Ovary (tissue), 7 donors: ENCODE measurements at regions not wholly inside any gene's neighbourhood (a gene's known extent, or its start where the extent isn't known, plus 50 kb on each side); places are given as distances from the start of the nearest gene placed in this dataset.

Source experiments
- DNase-seq, 5 donors: peaks; one replicate each; pipeline ENCODE4 v3.0.0-alpha.2; 2019 to 2020
- H3K27ac ChIP-seq, 2 donors: fragments of 200-600 bp; one replicate each; pipeline versions ENCODE4 v1.5.1 to v1.8.0; 2019 to 2022
- H3K27me3 ChIP-seq: fragments of 200-600 bp; one replicate; pipeline ENCODE4 v1.8.0; 2022
- H3K36me3 ChIP-seq: fragments of 200-600 bp; sonication (generic); one replicate; pipeline ENCODE4 v1.5.1; 2019
- H3K4me1 ChIP-seq: one replicate; pipeline ENCODE4 v1.8.1; 2013; ENCODE audit warnings: mild to moderate bottlenecking, moderate library complexity; ENCODE audit not compliant: insufficient read depth
- H3K4me3 ChIP-seq: fragments of 200-600 bp; sonication (generic); one replicate; pipeline ENCODE4 v1.5.1; 2017
- H3K9me3 ChIP-seq, 2 donors: fragments of 200-600 bp in 1 of 2; sonication (generic) in 1 of 2; one replicate each; pipeline versions ENCODE4 v1.5.1 to v1.8.1; 2013 to 2019; ENCODE audit warnings: mild to moderate bottlenecking in 1 of 2, moderate library complexity in 1 of 2
- CTCF ChIP-seq, 3 donors: fragments of 450-650 bp in 2 of 3; fragments of 200-600 bp in 1 of 3; IDR thresholded peaks; one replicate each; pipeline versions ENCODE4 v1.5.1 to v1.8.0; 2016 to 2022; ENCODE audit warnings: antibody characterized with exemption in 3 of 3, mild to moderate bottlenecking in 1 of 3
- EP300 ChIP-seq: sonication (generic); formaldehyde crosslinking; IDR thresholded peaks from one replicate; pipeline ENCODE4 v1.6.1; 2017; ENCODE audit warnings: antibody characterized with exemption
- POLR2A ChIP-seq: fragments of 450-650 bp; IDR thresholded peaks from one replicate; pipeline ENCODE4 v1.6.1; 2017; ENCODE audit warnings: antibody characterized with exemption, mild to moderate bottlenecking, moderate library complexity
- WGBS, 3 donors: extraction: QIAGEN DNeasy Blood & Tissue Kit in 1 of 3; methylation state at CpG; one replicate each; pipeline versions ENCODE4 v1.1.5 to v1.1.7; 2013 to 2017; 5-methylcytosine and 5-hydroxymethylcytosine counted together
- intact Hi-C, 4 donors: fragments of 100-400 bp; cut with DNase I; formaldehyde crosslinking; loops; one replicate each; pipeline versions ENCODE4 v1.11.0 to v1.15.1; 2022 to 2023
- donor health status: DM: no; HTN: no; CAD: no; lungs with moderate emphysema.
- donor health status: DM: no; HTN: no; CAD: no.
- donor health status: Bipolar disorder and iron deficiency.
- donor health status: DM: no; HTN: no; CAD: no.
- donor health status: DM: yes; HTN: yes; CAD: no.

DNA sequence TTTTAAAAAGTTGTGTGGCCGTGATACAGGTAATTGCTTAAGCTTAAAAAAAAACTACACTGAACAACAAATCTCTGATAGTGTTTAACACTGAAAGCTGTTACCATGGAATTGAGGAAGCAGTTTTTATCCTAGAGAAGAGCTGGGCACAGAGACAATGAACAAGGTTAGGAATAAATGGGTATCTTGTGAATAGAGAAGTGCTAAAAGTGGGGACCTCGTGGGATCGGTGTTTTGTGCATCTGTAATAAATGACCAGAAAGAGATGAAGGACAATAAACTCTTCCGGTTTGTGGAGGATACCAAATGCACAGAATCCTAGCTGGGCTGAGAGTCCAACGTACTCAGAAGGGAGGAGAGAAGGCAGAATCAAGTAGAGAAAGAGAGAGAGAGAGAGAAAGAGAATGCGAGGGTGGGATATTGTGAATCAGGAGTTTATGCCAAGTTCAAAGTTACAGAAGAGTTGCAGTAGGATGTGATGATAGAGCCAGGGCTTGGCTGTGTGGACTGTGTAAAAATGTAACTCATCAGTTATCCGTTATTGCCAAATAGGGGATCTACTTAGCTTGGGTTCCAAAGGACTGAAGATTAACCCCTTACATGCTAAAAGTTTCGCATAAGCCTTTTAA is 148.9 kb downstream of the IL20RB start:
- H3K27me3 ChIP-seq: no peaks in the 10 kb centered on the region
- no peak for DNase-seq
- no peak overlapping the region for H3K4me3 ChIP-seq
- TF ChIP-seq EP300: no peak
- no peak for TF ChIP-seq CTCF (IDR thresholded peaks at IDR 0.05)
- no peak for TF ChIP-seq POLR2A
- intact Hi-C loops: loop anchor here in 3 of 4 donors (10.0 kb wide), 3 partner anchors 678 to 868 kb away; no protein-coding TSS in a partner anchor
- H3K4me1 ChIP-seq: no peaks in the 10 kb centered on the region
- 35 to 40% (median 39%) methylated on average over 8 of the region's 8 CpGs for WGBS, 3 donors
- H3K9me3 ChIP-seq: no peaks in the 10 kb centered on the region
- no peaks in the 10 kb centered on the region for H3K36me3 ChIP-seq
- H3K27ac ChIP-seq: no peak overlapping the region

GRCh38 chr3:137108699-137109440 is 151.1 kb downstream of the IL20RB start:
- no peak for DNase-seq
- intact Hi-C loops: loop anchor here in 3 of 4 donors (10.0 kb wide), 3 partner anchors 676 to 866 kb away; no protein-coding TSS in a partner anchor
- Histone ChIP-seq H3K4me3 (no peak overlapping the region), H3K27ac (no peak overlapping the region), H3K4me1 (no peaks in the 10 kb centered on the region), H3K27me3 (no peaks in the 10 kb centered on the region), H3K36me3 (no peaks in the 10 kb centered on the region), H3K9me3 (no peaks in the 10 kb centered on the region)
- TF ChIP-seq POLR2A (no peak), EP300 (no peak), CTCF (IDR thresholded peaks at IDR 0.05) (no peak)
- WGBS, 3 donors: 68 to 74% (median 72%) methylated on average over 8 of the region's 8 CpGs

- no peaks in the 10 kb centered on the region for H3K27me3 ChIP-seq
- H3K36me3 ChIP-seq: no peaks in the 10 kb centered on the region
- no peaks in the 10 kb centered on the region for H3K4me1 ChIP-seq
- intact Hi-C loops: no loop called here
- WGBS, 3 donors: 24 to 32% (median 29%) methylated on average over 3 of the region's 3 CpGs
- H3K4me3 ChIP-seq: no peak overlapping the region
- no peak for TF ChIP-seq POLR2A
- peak; percentile 21 to 40 (median 26) for TF ChIP-seq CTCF (IDR thresholded peaks at IDR 0.05)
- H3K9me3 ChIP-seq: no peaks in the 10 kb centered on the region
- DNase-seq: no peak
- H3K27ac ChIP-seq: no peak overlapping the region
These were observed 152.7 kb downstream of the IL20RB start for GRCh38 chr3:137110392-137110996.

- H3K9me3 ChIP-seq: no peaks in the 10 kb centered on the region
- no peaks in the 10 kb centered on the region for H3K27me3 ChIP-seq
- no peaks in the 10 kb centered on the region for H3K36me3 ChIP-seq
- no peaks in the 10 kb centered on the region for H3K4me1 ChIP-seq
- no peak for DNase-seq
- no peak overlapping the region for H3K4me3 ChIP-seq
- 75 to 85% (median 81%) methylated on average over 8 of the region's 8 CpGs for WGBS, 3 donors
- intact Hi-C loops: no loop called here
- no peak for TF ChIP-seq POLR2A
- no peak for TF ChIP-seq CTCF (IDR thresholded peaks at IDR 0.05)
- H3K27ac ChIP-seq: no peak overlapping the region
These were observed 153.7 kb downstream of the IL20RB start for GRCh38 chr3:137111497-137111896.
